GM18502 (cell line): ENCODE measurements at regions not wholly inside any gene's neighbourhood (a gene's known extent, or its start where the extent isn't known, plus 50 kb on each side); places are given as distances from the start of the nearest gene placed in this dataset.
"Not testable (repeated sequence)": the region's sequence is repeated elsewhere in the genome, so short reads cannot be mapped to it uniquely, and the experiment has no call there.

Experiments used
- ATAC-seq: cut with Tn5 transposase; IDR thresholded peaks from one replicate; pipeline ENCODE4 v1.9.1; 2021; ENCODE audit warnings: mild to moderate bottlenecking; ENCODE audit not compliant: unreplicated experiment, poor library complexity

DNA sequence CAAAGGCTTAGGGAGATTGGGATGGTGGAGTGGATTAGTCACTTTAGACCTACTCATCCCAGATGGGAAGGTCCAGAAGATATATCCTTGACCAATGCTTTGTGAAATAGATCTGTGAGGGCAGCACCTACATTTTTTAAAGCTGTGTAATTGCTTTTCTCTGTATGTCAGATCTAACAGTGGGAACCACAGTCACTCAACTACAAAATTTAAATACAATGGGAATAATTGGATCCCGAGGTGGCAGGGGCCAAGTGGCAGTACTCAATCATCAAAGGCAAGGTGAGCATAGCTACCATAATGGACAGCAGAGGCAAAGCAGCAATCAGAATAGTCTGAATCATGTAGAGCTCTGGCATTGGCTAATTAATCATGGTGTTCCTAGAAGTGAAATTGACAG is 86.1 kb upstream of the PKN2 start:
- ATAC-seq = not testable (repeated sequence)

DNA sequence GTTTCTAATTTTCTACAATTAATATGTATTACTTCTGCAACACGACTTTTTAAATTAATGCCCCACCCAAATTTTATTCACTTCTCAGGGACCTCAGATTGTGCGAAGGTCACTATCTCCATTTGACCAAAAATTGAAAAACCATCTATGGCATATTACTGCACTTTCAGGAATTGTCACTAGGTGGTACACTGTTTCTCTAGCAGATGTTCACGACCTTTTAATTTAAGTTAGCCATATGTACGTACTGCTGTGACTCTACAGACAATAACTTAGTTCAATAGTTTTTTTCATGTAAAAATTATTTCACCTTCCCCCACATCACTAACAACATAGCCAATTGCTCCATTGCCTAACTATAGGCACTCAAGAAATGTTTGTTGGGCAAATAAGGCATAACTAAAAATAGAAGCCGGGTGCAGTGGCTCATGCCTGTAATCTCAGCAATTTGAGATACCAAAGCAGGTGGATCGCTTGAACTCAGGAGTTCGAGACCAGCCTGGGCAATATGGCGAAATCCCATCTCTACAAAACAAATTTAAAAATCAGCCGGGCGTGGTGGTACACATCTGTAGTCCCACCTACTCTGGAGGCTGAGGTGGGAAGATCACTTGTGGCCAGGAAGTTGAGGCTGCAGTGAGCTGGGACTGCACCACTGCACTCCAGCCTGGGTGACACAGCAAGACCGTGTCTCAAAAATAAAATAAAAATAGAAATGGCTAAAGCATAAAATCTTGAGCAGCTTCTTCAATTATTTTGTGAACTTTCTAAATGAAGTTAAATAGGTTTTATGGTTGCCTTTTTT is 75.7 kb upstream of the PKN2 start:
- peak; percentile 83 for ATAC-seq

DNA sequence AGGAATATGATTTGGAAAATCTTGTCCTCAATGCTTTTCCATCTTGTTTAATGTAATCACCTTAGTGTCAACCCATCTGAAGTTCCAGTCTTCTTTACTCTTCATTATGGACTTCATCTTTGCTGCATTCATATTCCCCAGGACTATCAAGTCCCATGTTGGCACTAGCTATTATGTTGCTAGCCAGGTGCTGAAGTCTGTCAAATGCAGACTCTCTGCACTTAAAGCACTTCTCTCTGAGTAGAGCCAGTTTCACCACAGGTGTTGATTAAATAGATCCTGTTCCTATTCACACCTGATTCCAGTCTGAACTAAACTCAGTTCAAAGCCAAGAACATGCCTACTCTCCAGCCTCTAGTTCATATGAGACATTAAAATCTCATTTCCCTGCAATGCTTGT is 75.0 kb upstream of the PKN2 start:
- ATAC-seq = no peak

DNA sequence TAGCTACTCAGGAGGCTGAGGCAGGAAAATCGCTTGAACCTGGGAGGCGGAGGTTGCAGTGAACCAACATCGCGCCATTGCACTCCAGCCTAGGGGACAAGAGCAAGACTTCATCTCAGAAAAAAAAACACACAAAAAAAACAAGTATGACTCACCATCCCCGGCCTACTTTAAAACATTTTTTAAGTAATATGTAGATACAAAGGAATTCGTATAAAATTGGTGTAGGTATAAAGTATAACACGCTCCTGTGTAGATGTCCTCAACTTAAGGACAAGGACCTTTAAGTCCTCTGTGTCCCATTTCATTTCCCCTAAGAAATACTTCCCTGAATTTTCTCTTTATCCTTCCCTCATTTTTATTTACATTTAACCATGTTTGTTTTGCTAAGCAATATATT is 73.4 kb upstream of the PKN2 start:
- ATAC-seq = no peak

DNA sequence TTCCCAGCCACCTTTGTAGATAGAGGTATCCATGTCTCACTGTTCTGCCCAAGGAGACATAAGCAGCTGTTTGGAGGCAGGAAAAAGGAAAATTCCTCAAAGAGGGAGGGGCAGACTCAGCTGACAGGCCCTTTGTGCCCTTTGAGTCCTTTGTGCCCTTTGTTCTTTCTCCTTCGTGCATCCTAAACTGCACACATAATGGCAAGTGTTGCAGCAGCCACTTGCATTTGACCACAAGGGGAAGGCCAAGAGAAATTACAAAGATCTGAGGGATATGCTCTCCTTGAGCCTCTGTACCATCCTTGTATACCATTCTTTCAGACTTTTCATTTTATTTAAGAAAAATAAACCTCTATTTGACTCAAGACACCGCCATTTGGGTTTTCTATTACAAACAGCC is 71.8 kb upstream of the PKN2 start:
- no peak for ATAC-seq

DNA sequence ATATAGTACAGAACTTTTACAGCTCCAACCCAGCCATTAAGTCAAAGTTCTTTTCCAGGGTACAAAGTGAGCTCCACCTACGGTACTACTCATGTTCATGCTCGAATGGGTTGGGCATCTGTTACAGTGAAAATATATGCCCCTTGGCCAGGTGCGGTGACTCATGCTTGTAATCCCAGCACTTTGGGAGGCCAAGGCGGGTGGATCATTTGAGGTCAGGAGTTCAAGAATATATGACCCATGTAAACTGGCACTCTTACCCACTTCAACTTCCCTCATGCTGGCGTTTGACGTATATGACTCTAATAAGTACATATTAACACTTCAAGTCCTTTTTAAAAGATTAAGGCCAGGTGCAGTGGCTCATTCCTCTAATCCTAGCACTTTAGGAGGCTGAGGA is 71.3 kb upstream of the PKN2 start:
- no peak for ATAC-seq

DNA sequence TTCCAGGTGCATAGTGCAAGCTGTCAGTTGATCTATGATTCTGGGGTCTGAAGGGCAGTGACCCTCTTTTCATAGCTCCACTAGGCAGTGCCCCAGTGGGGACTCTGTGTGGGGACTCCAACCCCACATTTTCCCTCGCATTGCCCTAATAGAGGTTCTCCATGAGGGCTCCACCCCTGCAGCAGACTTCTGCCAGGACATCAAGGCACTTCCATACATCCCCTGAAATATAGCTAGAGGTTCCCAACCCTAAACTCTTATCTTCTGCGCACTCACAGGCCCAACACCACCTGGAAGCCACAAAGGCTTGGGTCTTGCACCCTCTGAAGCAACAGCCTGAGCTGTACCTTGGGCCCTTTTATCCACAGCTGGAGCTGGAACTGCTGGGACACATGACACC is 65.7 kb upstream of the PKN2 start:
- ATAC-seq = no peak

DNA sequence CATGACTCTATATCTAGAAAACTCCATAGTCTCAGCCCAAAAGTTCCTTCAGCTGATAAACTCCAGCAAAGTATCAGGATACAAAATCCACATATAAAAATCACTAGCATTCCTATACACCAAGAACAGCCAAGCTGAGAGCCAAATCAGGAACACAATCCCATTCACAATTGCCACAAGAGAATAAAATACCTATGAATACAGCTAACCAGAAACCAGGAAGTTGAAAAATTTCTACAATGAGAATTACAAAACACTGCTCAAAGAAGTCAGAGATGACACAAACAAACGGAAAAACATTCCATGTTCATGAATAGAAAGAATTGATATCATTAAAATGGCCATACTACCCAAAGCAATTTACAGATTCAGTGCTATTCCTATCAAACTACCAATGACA is 61.0 kb upstream of the PKN2 start:
- ATAC-seq = not testable (repeated sequence)
